ENCODE measurements at regions not wholly inside any gene's neighbourhood (a gene's known extent, or its start where the extent isn't known, plus 50 kb on each side); places are given as distances from the start of the nearest gene placed in this dataset.

DNA sequence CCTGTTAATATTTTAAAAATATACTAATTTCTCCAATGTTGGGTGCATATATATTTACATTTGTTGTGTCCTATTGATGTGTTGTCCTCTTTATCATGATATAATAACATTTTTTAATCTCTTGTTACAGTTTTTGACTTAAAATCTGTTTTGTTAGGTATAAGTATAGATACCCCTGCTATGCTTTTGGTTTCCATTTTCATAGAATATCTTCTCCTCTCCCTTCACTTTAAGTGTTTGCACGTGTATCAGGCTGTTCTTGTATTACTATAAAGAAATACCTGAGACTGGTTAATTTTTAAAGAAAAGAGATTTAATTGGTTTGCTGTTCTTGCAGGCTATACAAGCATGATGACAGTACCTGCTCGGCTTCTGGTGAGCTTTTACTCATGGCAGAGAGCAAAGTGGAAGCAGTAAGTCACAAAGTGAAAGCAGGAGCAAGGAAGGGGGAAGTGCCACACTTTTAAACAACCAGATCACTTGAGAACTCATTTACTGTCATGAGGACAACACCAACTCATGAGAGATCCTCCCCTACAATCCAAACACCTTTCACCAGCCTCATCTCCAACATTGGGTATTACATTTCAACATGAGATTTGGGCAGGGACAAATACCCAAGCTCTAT is 340.5 kb upstream of the SYNCRIP start:
- no peaks in the 10 kb centered on the region for H3K36me3 ChIP-seq (ENCODE audit: control insufficient read depth in 2 of 3, insufficient read depth in 3 of 3, low read length in 3 of 3)
- TF ChIP-seq, protein P1, sequence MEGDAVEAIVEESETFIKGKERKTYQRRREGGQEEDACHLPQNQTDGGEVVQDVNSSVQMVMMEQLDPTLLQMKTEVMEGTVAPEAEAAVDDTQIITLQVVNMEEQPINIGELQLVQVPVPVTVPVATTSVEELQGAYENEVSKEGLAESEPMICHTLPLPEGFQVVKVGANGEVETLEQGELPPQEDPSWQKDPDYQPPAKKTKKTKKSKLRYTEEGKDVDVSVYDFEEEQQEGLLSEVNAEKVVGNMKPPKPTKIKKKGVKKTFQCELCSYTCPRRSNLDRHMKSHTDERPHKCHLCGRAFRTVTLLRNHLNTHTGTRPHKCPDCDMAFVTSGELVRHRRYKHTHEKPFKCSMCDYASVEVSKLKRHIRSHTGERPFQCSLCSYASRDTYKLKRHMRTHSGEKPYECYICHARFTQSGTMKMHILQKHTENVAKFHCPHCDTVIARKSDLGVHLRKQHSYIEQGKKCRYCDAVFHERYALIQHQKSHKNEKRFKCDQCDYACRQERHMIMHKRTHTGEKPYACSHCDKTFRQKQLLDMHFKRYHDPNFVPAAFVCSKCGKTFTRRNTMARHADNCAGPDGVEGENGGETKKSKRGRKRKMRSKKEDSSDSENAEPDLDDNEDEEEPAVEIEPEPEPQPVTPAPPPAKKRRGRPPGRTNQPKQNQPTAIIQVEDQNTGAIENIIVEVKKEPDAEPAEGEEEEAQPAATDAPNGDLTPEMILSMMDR (IDR thresholded peaks at IDR 0.05; ENCODE audit: borderline replicate concordance, extremely low read depth, insufficient read depth), result no peak
- H3K9ac ChIP-seq (ENCODE audit: low read length in 3 of 3), result no peak overlapping the region
- no peak for FAIRE-seq
- no peak overlapping the region for H3K4me3 ChIP-seq (ENCODE audit: low read length in 3 of 3)
- peaks cover 0 to 9% (median 4%) of the 10 kb centered on the region in 3 donors for H3K9me3 ChIP-seq (ENCODE audit: control insufficient read depth in 2 of 3, insufficient read depth in 1 of 3, low read length in 3 of 3)
- no peaks in the 10 kb centered on the region for H3K27me3 ChIP-seq (ENCODE audit: control insufficient read depth, insufficient read depth, low read length)
- DNase-seq, result no peak
- no peak overlapping the region for H3K27ac ChIP-seq (ENCODE audit: low read depth in 2 of 2, low read length in 2 of 2)
- intact Hi-C loops (cut with DNase I), result no loop called here
- H3K4me1 ChIP-seq (ENCODE audit: control insufficient read depth in 2 of 3, insufficient read depth in 2 of 3, low read depth in 1 of 3, low read length in 3 of 3), result no peaks in the 10 kb centered on the region

DNA sequence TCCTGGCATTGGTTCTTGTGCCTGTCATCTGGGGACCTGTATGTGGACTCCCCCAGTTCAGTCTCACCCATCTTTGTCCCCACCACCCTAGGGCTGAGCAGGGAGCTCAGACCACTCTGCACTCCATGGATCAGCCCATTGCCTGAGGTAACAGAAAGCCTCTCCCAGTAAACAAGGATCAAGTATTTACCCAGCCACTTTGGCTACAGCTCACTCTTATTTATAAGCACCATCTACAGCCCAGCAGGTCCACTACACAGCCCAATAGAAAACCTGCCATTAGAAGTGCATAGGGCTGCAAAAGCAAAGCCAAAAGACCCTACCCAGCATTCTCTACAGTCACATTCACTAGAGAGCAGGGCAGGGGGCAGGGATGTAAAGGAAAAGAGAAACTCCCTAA is 335.0 kb upstream of the SYNCRIP start:
- Histone ChIP-seq H3K27me3 (ENCODE audit: control insufficient read depth, insufficient read depth, low read length) (no peaks in the 10 kb centered on the region), H3K36me3 (ENCODE audit: control insufficient read depth in 2 of 3, insufficient read depth in 3 of 3, low read length in 3 of 3) (no peaks in the 10 kb centered on the region)
- DNase-seq, result no peak

DNA sequence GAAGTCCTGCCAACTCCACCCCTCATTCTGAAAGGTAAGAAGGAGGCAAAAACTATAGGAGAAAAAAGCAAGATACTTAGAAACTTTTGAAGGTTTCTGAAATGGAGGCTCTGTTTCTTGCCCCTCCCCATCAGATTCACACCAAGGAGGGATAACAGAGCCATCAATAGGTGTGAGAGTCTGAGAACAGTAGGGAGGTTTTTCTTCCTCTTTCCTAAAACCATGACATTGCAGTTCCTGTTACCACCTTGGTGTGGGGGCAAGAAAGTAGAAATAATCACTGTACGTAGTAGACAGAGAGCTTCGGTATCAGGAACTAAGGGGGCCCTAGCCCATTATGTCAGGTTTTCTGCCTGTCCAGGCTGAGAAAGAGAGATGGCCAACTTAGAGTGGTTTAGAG is 333.3 kb upstream of the SYNCRIP start:
- TF ChIP-seq, protein P1 (IDR thresholded peaks at IDR 0.05; ENCODE audit: borderline replicate concordance, extremely low read depth, insufficient read depth), result no peak
- Histone ChIP-seq H3K36me3 (ENCODE audit: control insufficient read depth in 2 of 3, insufficient read depth in 3 of 3, low read length in 3 of 3) (no peaks in the 10 kb centered on the region), H3K4me1 (ENCODE audit: control insufficient read depth in 2 of 3, insufficient read depth in 2 of 3, low read depth in 1 of 3, low read length in 3 of 3) (no peaks in the 10 kb centered on the region), H3K4me3 (ENCODE audit: low read length in 3 of 3) (no peak overlapping the region), H3K9me3 (ENCODE audit: control insufficient read depth in 2 of 3, insufficient read depth in 1 of 3, low read length in 3 of 3) (peaks cover 0 to 2% (median 0%) of the 10 kb centered on the region in 3 donors), H3K9ac (ENCODE audit: low read length in 3 of 3) (no peak overlapping the region), H3K27me3 (ENCODE audit: control insufficient read depth, insufficient read depth, low read length) (no peaks in the 10 kb centered on the region), H3K27ac (ENCODE audit: low read depth in 2 of 2, low read length in 2 of 2) (no peak overlapping the region)
- intact Hi-C loops (cut with DNase I), result no loop called here
- DNase-seq (no peak), FAIRE-seq (no peak)

More for the DNA sequence above, 335.0 kb upstream of the SYNCRIP start:
- H3K9ac ChIP-seq (ENCODE audit: low read length in 3 of 3), result no peak overlapping the region
- TF ChIP-seq, protein P1 (IDR thresholded peaks at IDR 0.05; ENCODE audit: borderline replicate concordance, extremely low read depth, insufficient read depth), result no peak
- intact Hi-C loops (cut with DNase I), result no loop called here
- no peak overlapping the region for H3K4me3 ChIP-seq (ENCODE audit: low read length in 3 of 3)
- no peak for FAIRE-seq
- no peak overlapping the region for H3K27ac ChIP-seq (ENCODE audit: low read depth in 2 of 2, low read length in 2 of 2)
- H3K9me3 ChIP-seq (ENCODE audit: control insufficient read depth in 2 of 3, insufficient read depth in 1 of 3, low read length in 3 of 3), result peaks cover 0 to 2% (median 0%) of the 10 kb centered on the region in 3 donors
- no peaks in the 10 kb centered on the region for H3K4me1 ChIP-seq (ENCODE audit: control insufficient read depth in 2 of 3, insufficient read depth in 2 of 3, low read depth in 1 of 3, low read length in 3 of 3)

GRCh38 chr6:85971238-85971637 is 328.6 kb upstream of the SYNCRIP start:
- H3K9me3 ChIP-seq (ENCODE audit: control insufficient read depth in 2 of 3, insufficient read depth in 1 of 3, low read length in 3 of 3), result no peaks in the 10 kb centered on the region
- H3K9ac ChIP-seq (ENCODE audit: low read length in 3 of 3), result no peak overlapping the region
- no peak overlapping the region for H3K27ac ChIP-seq (ENCODE audit: low read depth in 2 of 2, low read length in 2 of 2)
- TF ChIP-seq, protein P1 (IDR thresholded peaks at IDR 0.05; ENCODE audit: borderline replicate concordance, extremely low read depth, insufficient read depth), result no peak
- intact Hi-C loops (cut with DNase I), result no loop called here
- H3K4me3 ChIP-seq (ENCODE audit: low read length in 3 of 3), result no peak overlapping the region
- FAIRE-seq, result no peak
- DNase-seq, result no peak
- no peaks in the 10 kb centered on the region for H3K27me3 ChIP-seq (ENCODE audit: control insufficient read depth, insufficient read depth, low read length)
- no peaks in the 10 kb centered on the region for H3K4me1 ChIP-seq (ENCODE audit: control insufficient read depth in 2 of 3, insufficient read depth in 2 of 3, low read depth in 1 of 3, low read length in 3 of 3)
- H3K36me3 ChIP-seq (ENCODE audit: control insufficient read depth in 2 of 3, insufficient read depth in 3 of 3, low read length in 3 of 3), result no peaks in the 10 kb centered on the region

All from kidney (tissue), 13 donors.